PC-9 (cell line): ENCODE measurements at regions not wholly inside any gene's neighbourhood (a gene's known extent, or its start where the extent isn't known, plus 50 kb on each side); places are given as distances from the start of the nearest gene placed in this dataset.

ENCODE experiments used
- BruUV-seq: library from RNA; stranded (reverse); fragments of 400-500 nt; replicated peaks from 2 replicates; lab custom pipeline; 2021; lab: Mats Ljungman, UMichigan
- CTCF ChIA-PET: fragments of 300-600 bp; sonication (Branson Sonifier 250); formaldehyde crosslinking; loops from one replicate; lab custom pipeline; 2022; ENCODE audit warnings: antibody characterized with exemption; lab: Charles Lee
- POLR2A ChIA-PET: fragments of 300-600 bp; sonication (Branson Sonifier 250); formaldehyde crosslinking; loops from one replicate; lab custom pipeline; 2022; ENCODE audit warnings: antibody characterized with exemption; ENCODE audit not compliant: unreplicated experiment; lab: Charles Lee
- DNase-seq, 2 experiments: peaks; one replicate each; pipeline versions ENCODE4 v3.0.0 to v3.0.0-alpha.2; 2015 to 2022; ENCODE audit warnings: mixed read lengths in 1 of 2
- H2AFZ ChIP-seq: fragments of 200-600 bp; sonication (generic); 2 replicates; pipeline ENCODE4 v1.8.1; 2017; ENCODE audit warnings: antibody characterized with exemption
- H3F3A ChIP-seq: fragments of 200-600 bp; sonication (generic); 2 replicates; pipeline ENCODE4 v1.8.1; 2017; ENCODE audit warnings: antibody characterized with exemption, mild to moderate bottlenecking, low read depth; ENCODE audit not compliant: insufficient read depth
- H3K27ac ChIP-seq: fragments of 200-600 bp; sonication (generic); 2 replicates; pipeline ENCODE4 v1.6.1; 2016; ENCODE audit warnings: mixed run types
- H3K27me3 ChIP-seq: fragments of 200-600 bp; sonication (generic); 2 replicates; pipeline ENCODE4 v1.6.1; 2016; ENCODE audit warnings: low read depth, mixed run types; ENCODE audit not compliant: insufficient read depth
- H3K36me3 ChIP-seq: fragments of 200-600 bp; sonication (generic); 2 replicates; pipeline ENCODE4 v1.6.1; 2016; ENCODE audit warnings: low read depth, mixed run types
- H3K4me1 ChIP-seq: fragments of 200-600 bp; sonication (generic); replicated peaks from 2 replicates; pipeline ENCODE4 v1.6.1; 2016; ENCODE audit warnings: mixed run types; ENCODE audit not compliant: insufficient read depth
- H3K4me2 ChIP-seq: fragments of 200-600 bp; sonication (generic); 2 replicates; pipeline ENCODE4 v1.6.1; 2017; ENCODE audit warnings: mixed run types
- H3K4me3 ChIP-seq: fragments of 200-600 bp; sonication (generic); 2 replicates; pipeline ENCODE4 v1.6.1; 2016; ENCODE audit warnings: mixed run types
- H3K79me2 ChIP-seq: fragments of 200-600 bp; sonication (generic); 2 replicates; pipeline ENCODE4 v1.6.1; 2017; ENCODE audit warnings: low read depth, mixed run types
- H3K9me2 ChIP-seq: fragments of 200-600 bp; sonication (generic); 2 replicates; pipeline ENCODE4 v1.8.1; 2017; ENCODE audit warnings: mild to moderate bottlenecking; ENCODE audit not compliant: insufficient read depth
- H3K9me3 ChIP-seq: fragments of 200-600 bp; sonication (generic); 2 replicates; pipeline ENCODE4 v1.8.1; 2016; ENCODE audit warnings: low read depth; ENCODE audit not compliant: insufficient read depth
- H4K20me1 ChIP-seq: fragments of 200-600 bp; sonication (generic); 2 replicates; pipeline ENCODE4 v1.8.1; 2017; ENCODE audit not compliant: insufficient read depth
- CTCF ChIP-seq: fragments of 200-600 bp; sonication (generic); conservative IDR thresholded peaks from 2 replicates; pipeline ENCODE4 v1.6.1; 2017; ENCODE audit warnings: mixed run types, antibody characterized with exemption, mild to moderate bottlenecking, moderate library complexity
- EZH2 ChIP-seq: fragments of 200-600 bp; sonication (generic); IDR thresholded peaks from 2 replicates; pipeline ENCODE4 v1.8.0; 2017; ENCODE audit warnings: antibody characterized with exemption, low read depth
- intact Hi-C: fragments of 100-400 bp; cut with micrococcal nuclease; formaldehyde crosslinking; loops from one replicate; pipeline ENCODE4 v1.10.0; 2022; ENCODE audit not compliant: unreplicated experiment

DNA sequence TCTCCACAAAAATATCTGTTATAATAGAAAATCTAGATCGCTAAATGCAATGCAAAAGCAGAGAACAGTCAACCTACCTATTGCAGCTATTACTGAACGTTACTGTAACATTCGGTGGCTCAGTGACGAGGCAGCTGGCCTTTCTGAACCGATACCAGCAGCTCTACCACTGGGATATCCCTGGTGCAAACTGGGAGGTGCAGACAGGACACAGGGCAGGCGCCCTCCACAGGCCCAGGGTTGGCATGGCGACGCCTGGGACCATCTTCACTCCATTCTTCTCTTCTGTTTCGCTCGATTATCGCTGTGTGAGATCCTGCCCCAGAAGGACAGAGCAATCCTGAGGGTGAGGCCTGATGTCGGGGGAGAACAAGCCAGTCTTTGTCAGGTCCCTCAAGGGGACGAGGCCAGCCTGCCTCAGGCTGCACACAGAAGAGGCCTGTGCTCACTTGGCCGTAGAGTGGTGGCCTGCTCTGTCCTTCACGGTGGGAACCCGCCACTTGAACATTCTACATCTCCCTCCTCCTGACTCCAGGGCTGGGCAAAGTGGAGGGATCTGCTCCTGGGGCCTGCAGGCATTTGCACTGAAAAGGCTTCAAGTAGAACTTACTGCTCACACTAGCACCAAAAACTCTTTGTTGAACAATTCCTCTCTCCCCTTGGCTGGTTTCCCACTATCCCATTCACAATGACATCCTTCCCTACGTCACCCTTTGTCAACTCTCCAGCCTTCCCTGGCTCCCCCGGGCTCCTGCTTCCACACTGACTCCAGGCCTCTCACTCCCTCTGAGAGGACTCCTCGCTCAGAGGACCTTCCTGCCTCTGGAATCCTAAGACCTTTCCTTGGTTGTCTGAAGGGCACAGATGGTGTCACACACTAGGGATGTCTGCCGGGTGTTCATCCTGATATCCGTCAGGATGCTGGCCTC lies 49.7 kb downstream of the CYRIA start:
- no peak overlapping the region for H3K4me2 ChIP-seq
- no peaks in the 10 kb centered on the region for H3K27me3 ChIP-seq
- ChIA-PET POLR2A (no interaction called here), CTCF (interaction anchor here (2.1 kb wide), 1 partner anchor 141 kb away, joined by 4 read pairs; no protein-coding TSS in a partner anchor)
- H3K4me1 ChIP-seq = peaks cover 57% of the 10 kb centered on the region
- BruUV-seq = no TSS peak
- no peaks in the 10 kb centered on the region for H3K9me3 ChIP-seq
- H3K9me2 ChIP-seq = no peaks in the 10 kb centered on the region
- no peak overlapping the region for H3K27ac ChIP-seq
- no peak overlapping the region for H3K4me3 ChIP-seq
- no peak for DNase-seq
- no peaks in the 10 kb centered on the region for H3K79me2 ChIP-seq
- H4K20me1 ChIP-seq = no peaks in the 10 kb centered on the region
- intact Hi-C loops = loop anchor here (2.0 to 10.0 kb wide), 3 partner anchors 17 to 1056 kb away; no protein-coding TSS in a partner anchor
- peaks cover 8% of the 10 kb centered on the region; the same call in 1 of the 2 replicates for H3F3A ChIP-seq
- no peaks in the 10 kb centered on the region for H3K36me3 ChIP-seq
- H2AFZ ChIP-seq = no peak overlapping the region
- TF ChIP-seq EZH2 (no peak), CTCF (no peak)

GRCh38 chr2:16615246-16615645 lies 50.4 kb downstream of the CYRIA start:
- TF ChIP-seq EZH2 (no peak), CTCF (no peak)
- no peaks in the 10 kb centered on the region for H3K9me3 ChIP-seq
- ChIA-PET POLR2A (no interaction called here), CTCF (interaction anchor here (0.8 kb wide), 1 partner anchor 142 kb away, joined by 5 read pairs; no protein-coding TSS in a partner anchor)
- no peaks in the 10 kb centered on the region for H3K9me2 ChIP-seq
- H3K4me2 ChIP-seq = no peak overlapping the region
- peaks cover 50% of the 10 kb centered on the region for H3K4me1 ChIP-seq
- no peaks in the 10 kb centered on the region for H3K36me3 ChIP-seq
- H3K27me3 ChIP-seq = no peaks in the 10 kb centered on the region
- H3K79me2 ChIP-seq = no peaks in the 10 kb centered on the region
- intact Hi-C loops = loop anchor here (5.0 to 10.0 kb wide), 2 partner anchors 300 to 1057 kb away; no protein-coding TSS in a partner anchor
- H3K4me3 ChIP-seq = no peak overlapping the region
- H2AFZ ChIP-seq = no peak overlapping the region
- peaks cover 4% of the 10 kb centered on the region; the same call in 1 of the 2 replicates for H3F3A ChIP-seq
- BruUV-seq = no TSS peak
- no peaks in the 10 kb centered on the region for H4K20me1 ChIP-seq
- H3K27ac ChIP-seq = no peak overlapping the region
- no peak for DNase-seq

DNA sequence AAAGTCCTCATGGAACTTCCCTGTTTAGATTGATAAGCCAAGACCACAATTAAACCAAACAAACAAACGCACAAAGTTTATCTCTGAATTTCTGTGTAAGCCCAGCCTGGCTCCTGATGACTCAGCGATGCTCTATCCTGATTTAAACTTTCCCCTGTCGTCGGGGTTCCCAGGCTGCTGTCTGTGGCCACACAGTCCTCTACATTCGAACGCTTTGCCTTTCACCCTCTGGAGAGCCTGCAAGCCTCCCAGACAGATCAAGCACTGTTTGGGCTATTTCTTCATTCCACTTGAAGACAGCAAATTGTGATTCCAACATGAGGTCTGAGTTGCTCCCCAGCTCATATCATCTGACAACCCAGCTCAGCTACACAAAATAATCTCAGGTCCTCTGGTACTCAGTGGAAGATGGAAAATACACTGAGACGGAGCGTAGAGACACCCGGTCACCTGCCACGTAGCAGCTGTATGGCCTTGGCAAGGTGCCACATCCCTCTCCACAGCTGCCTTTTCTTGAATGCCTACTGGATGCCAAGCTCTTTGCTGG lies 51.2 kb downstream of the CYRIA start:
- peak in 1 of 2 experiments; percentile 60 for DNase-seq
- CTCF ChIA-PET = interaction anchor here (0.5 to 1.5 kb wide), 4 partner anchors 9 to 970 kb away, joined by 3 to 5 read pairs (median 4); no protein-coding TSS in a partner anchor
- POLR2A ChIA-PET = no interaction called here
- H3K4me1 ChIP-seq = peaks cover 41% of the 10 kb centered on the region
- H3K79me2 ChIP-seq = no peaks in the 10 kb centered on the region
- no peaks in the 10 kb centered on the region for H4K20me1 ChIP-seq
- TF ChIP-seq EZH2 = no peak
- no peak for TF ChIP-seq CTCF
- BruUV-seq = no TSS peak
- H3K9me2 ChIP-seq = no peaks in the 10 kb centered on the region
- intact Hi-C loops = loop anchor here (10.0 kb wide), 1 partner anchor 300 kb away; no protein-coding TSS in a partner anchor
- H3K4me3 ChIP-seq = no peak overlapping the region
- no peaks in the 10 kb centered on the region for H3K9me3 ChIP-seq
- no peaks in the 10 kb centered on the region for H3K27me3 ChIP-seq
- H3K27ac ChIP-seq = no peak overlapping the region; the same call in 1 of the 2 replicates
- no peaks in the 10 kb centered on the region for H3K36me3 ChIP-seq
- no peaks in the 10 kb centered on the region for H3F3A ChIP-seq
- no peak overlapping the region for H3K4me2 ChIP-seq
- H2AFZ ChIP-seq = no peak overlapping the region
